Neutrophil (primary cell): ENCODE measurements at regions not wholly inside any gene's neighbourhood (a gene's known extent, or its start where the extent isn't known, plus 50 kb on each side); places are given as distances from the start of the nearest gene placed in this dataset.

ENCODE experiments used
- H3K27ac ChIP-seq: fragments of 200-600 bp; sonication (generic); 2 replicates; pipeline ENCODE4 v1.5.1; 2016; ENCODE audit warnings: mild to moderate bottlenecking, moderate library complexity
- H3K27me3 ChIP-seq: fragments of 200-600 bp; sonication (generic); 2 replicates; pipeline ENCODE4 v1.6.0; 2016; ENCODE audit warnings: mild to moderate bottlenecking
- H3K36me3 ChIP-seq: fragments of 200-600 bp; sonication (generic); 2 replicates; pipeline ENCODE4 v1.5.1; 2017
- H3K4me1 ChIP-seq, 2 experiments: fragments of 200-600 bp in 1 of 2; sonication (generic) in 1 of 2; 1 replicate in 1 of 2; 2 replicates in 1 of 2; pipeline versions ENCODE4 v1.5.1 to v1.6.1; 2013 to 2016; ENCODE audit warnings: low read depth in 1 of 2, low read length in 1 of 2, mild to moderate bottlenecking in 1 of 2, moderate library complexity in 1 of 2; ENCODE audit not compliant: control insufficient read depth in 1 of 2, insufficient read depth in 1 of 2
- H3K4me3 ChIP-seq, 2 experiments: fragments of 200-600 bp in 1 of 2; sonication (generic) in 1 of 2; 1 replicate in 1 of 2; 2 replicates in 1 of 2; pipeline ENCODE4 v1.5.1; 2013 to 2016; ENCODE audit warnings: low read depth in 1 of 2, low read length in 1 of 2, mild to moderate bottlenecking in 1 of 2, moderate library complexity in 1 of 2
- H3K9me3 ChIP-seq: fragments of 200-600 bp; sonication (generic); 2 replicates; pipeline ENCODE4 v1.5.1; 2016
- TF ChIP-seq, protein P1 (sequence below): fragments of 200-600 bp; sonication (generic); IDR thresholded peaks from 2 replicates; pipeline ENCODE4 v1.5.1; 2016; ENCODE audit warnings: antibody characterized with exemption

DNA sequence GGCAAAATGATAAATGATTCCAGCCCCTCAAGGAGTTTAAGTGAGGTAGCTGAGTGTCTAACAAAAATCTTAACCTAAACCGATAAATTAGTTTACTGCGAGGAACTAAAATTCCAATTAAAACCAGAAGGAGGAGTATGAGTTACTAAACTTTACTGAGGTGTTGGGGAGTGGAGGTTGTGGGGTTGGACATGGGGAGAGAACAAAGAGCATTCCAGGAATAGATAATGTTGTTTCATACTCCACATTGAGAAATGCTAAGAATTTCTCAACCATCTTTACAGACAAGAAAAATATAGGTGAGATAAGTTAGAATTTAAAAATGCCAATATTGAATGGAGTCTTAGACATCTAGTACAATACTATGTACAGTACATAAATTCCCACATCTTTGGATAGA, 488.6 kb downstream of the METTL15 start:
- no peaks in the 10 kb centered on the region for H3K9me3 ChIP-seq
- H3K4me1 ChIP-seq, result no peaks in the 10 kb centered on the region

DNA sequence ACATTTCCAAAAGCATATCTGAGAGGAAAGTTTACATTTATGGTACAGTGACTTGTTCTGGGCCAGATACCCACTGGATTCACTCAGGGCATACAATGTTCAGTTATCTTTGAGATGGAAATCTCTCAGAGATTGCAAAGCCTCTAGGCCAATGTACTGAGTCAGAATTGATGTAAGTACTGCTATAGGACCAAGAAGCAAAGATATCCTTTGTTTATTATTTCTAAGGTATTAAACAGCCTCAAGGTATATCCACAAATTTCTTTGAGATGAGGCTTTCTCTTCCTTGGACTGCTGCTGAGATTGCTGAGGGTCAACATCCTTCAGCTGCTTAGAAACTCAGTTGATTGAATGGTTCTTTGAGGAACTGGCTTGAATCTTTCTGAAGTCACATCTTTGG, 484.0 kb downstream of the METTL15 start:
- Histone ChIP-seq H3K36me3 (no peaks in the 10 kb centered on the region), H3K27ac (no peak overlapping the region), H3K4me1 (no peaks in the 10 kb centered on the region), H3K4me3 (no peak overlapping the region), H3K27me3 (no peaks in the 10 kb centered on the region), H3K9me3 (no peaks in the 10 kb centered on the region)
- TF ChIP-seq, protein P1, sequence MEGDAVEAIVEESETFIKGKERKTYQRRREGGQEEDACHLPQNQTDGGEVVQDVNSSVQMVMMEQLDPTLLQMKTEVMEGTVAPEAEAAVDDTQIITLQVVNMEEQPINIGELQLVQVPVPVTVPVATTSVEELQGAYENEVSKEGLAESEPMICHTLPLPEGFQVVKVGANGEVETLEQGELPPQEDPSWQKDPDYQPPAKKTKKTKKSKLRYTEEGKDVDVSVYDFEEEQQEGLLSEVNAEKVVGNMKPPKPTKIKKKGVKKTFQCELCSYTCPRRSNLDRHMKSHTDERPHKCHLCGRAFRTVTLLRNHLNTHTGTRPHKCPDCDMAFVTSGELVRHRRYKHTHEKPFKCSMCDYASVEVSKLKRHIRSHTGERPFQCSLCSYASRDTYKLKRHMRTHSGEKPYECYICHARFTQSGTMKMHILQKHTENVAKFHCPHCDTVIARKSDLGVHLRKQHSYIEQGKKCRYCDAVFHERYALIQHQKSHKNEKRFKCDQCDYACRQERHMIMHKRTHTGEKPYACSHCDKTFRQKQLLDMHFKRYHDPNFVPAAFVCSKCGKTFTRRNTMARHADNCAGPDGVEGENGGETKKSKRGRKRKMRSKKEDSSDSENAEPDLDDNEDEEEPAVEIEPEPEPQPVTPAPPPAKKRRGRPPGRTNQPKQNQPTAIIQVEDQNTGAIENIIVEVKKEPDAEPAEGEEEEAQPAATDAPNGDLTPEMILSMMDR, result no peak

More for the DNA sequence above, 488.6 kb downstream of the METTL15 start:
- Histone ChIP-seq H3K36me3 (no peaks in the 10 kb centered on the region), H3K4me3 (no peak overlapping the region), H3K27ac (no peak overlapping the region), H3K27me3 (no peaks in the 10 kb centered on the region)
- TF ChIP-seq, protein P1, result no peak

DNA sequence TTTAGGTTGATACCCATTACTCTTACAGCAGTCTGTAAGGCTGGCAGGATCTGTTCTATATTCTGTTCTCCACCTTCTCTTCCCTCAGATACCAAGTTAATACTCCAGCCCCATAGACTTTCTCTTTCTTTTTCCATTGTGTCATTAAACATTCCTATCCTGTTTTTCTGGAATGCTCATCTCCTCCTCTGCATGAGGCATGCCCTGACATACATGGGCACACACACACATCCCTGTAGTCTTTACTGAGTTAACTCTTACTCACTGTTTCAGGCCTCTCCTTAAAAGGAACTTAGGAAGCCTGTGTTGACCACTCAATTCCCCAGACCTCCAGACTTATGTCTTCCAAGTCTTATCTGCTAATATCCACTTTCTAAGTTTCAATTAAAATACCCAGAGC, 476.8 kb downstream of the METTL15 start:
- Histone ChIP-seq H3K4me1 (no peaks in the 10 kb centered on the region), H3K36me3 (no peaks in the 10 kb centered on the region), H3K9me3 (no peaks in the 10 kb centered on the region), H3K27me3 (no peaks in the 10 kb centered on the region), H3K4me3 (no peak overlapping the region), H3K27ac (no peak overlapping the region)
- TF ChIP-seq, protein P1, result no peak

DNA sequence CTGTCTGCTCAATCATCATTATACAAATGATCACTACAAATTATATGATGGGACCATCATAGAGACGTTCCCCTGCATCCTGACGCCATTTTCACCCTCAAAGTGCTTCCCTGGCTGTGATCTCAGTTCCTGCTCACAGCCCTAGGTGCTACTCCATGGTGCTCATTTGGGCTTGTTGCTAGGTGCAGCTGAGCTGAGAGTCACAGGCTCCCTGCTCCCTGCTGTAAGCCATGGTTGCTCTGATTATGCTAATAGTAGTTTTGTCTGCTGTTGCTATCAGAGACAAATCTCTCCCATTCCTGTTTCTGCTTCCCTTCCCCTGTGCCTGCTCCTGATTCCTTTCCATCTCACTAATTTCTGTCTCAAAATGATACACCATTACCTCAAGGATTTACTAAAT, 474.3 kb downstream of the METTL15 start:
- Histone ChIP-seq H3K27ac (no peak overlapping the region), H3K4me3 (no peak overlapping the region), H3K9me3 (no peaks in the 10 kb centered on the region), H3K4me1 (no peaks in the 10 kb centered on the region), H3K27me3 (no peaks in the 10 kb centered on the region), H3K36me3 (no peaks in the 10 kb centered on the region)
- TF ChIP-seq, protein P1, result no peak

DNA sequence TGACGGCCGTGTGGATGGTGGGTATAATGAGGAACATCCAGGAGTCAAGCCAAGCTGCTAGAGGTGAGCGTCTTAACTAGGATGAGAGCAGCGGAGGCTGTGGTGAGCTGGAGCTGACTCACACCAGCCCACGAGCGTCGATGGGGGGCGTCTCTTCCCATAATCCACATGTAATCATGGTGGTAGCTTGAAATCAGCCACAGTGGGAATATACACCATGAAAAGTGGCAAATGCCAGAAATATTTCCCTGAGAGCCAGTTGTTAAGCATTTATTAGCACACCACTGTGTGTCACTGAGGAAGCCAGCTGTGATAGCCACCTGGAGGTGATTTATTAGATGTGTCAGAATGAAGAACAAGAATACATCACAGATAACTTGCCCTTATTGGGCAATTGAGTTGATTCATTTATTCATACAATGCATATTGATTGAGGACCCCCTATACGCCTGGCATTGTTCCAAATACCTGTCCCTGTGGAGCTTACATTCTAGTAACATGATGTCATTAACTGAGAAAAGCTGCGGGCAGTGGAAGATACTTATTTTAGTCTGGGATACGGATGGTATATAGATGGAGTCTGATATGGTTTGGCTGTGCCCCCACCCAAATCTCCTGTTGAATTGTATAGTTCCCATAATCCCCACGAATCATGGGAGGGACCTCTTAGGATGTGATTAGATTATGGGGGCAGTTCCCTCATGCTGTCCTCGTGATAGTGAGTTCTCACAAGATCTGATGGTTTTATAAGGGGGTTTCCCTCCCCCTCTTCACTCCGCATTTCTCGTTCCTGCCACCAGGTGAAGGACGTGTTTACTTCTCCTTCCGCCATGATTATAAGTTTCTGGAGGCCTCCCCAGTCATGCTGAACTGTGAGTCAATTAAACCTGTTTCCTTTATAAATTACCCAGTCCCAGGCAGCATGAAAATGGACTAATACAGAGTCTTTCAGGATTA, 473.4 kb downstream of the METTL15 start:
- H3K27me3 ChIP-seq, result no peaks in the 10 kb centered on the region
- TF ChIP-seq, protein P1, result no peak

More for the DNA sequence above, 473.4 kb downstream of the METTL15 start:
- Histone ChIP-seq H3K27ac (no peak overlapping the region), H3K4me1 (no peaks in the 10 kb centered on the region), H3K4me3 (no peak overlapping the region), H3K36me3 (no peaks in the 10 kb centered on the region), H3K9me3 (no peaks in the 10 kb centered on the region)
